ENCODE measurements at regions not wholly inside any gene's neighbourhood (a gene's known extent, or its start where the extent isn't known, plus 50 kb on each side); places are given as distances from the start of the nearest gene placed in this dataset.

DNA sequence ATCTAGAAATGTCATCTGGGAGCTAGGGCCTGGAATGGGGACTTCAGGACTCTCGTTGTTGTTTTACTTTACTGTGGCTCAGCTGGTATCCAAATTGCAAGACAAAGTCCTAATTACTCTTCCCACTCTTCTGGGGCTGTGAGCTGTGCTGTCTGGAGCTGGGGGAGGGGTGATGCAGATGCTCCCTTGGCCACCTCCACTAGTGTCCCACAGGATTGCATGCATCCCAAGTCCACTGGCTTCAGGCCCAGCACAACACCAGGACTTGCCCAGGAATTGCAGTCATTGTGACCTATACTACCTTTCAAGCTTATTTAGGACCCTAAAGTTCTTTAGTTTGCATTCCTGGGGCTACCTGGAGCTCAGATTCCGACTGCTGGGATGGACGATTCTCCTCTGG, 366.1 kb upstream of the FAM47C start:
- Mint-ChIP-seq H3K9me3 (no peaks in the 10 kb centered on the region), H3K4me1 (no peaks in the 10 kb centered on the region), H3K27ac (no peak overlapping the region), H3K36me3 (no peaks in the 10 kb centered on the region), H3K4me3 (no peak overlapping the region), H3K27me3 (ENCODE audit: insufficient read depth, low read depth) (peaks cover 2% of the 10 kb centered on the region)
- Histone ChIP-seq H3K4me1 (no peaks in the 10 kb centered on the region), H3K9ac (no peak overlapping the region), H3K4me3 (no peak overlapping the region), H3K27me3 (no peaks in the 10 kb centered on the region), H4K20me1 (ENCODE audit: low read depth) (no peaks in the 10 kb centered on the region), H3K36me3 (no peaks in the 10 kb centered on the region), H3K79me2 (ENCODE audit: low read depth) (no peaks in the 10 kb centered on the region), H3K4me2 (no peak overlapping the region), H2AFZ (replicated peaks) (no peak overlapping the region), H3K9me3 (ENCODE audit: low read depth) (no peaks in the 10 kb centered on the region), H3F3A (ENCODE audit: low read depth) (no peaks in the 10 kb centered on the region), H3K27ac (no peak overlapping the region)
- DNase-seq (ENCODE audit: low spot score): no peak
- TF ChIP-seq, protein P1, sequence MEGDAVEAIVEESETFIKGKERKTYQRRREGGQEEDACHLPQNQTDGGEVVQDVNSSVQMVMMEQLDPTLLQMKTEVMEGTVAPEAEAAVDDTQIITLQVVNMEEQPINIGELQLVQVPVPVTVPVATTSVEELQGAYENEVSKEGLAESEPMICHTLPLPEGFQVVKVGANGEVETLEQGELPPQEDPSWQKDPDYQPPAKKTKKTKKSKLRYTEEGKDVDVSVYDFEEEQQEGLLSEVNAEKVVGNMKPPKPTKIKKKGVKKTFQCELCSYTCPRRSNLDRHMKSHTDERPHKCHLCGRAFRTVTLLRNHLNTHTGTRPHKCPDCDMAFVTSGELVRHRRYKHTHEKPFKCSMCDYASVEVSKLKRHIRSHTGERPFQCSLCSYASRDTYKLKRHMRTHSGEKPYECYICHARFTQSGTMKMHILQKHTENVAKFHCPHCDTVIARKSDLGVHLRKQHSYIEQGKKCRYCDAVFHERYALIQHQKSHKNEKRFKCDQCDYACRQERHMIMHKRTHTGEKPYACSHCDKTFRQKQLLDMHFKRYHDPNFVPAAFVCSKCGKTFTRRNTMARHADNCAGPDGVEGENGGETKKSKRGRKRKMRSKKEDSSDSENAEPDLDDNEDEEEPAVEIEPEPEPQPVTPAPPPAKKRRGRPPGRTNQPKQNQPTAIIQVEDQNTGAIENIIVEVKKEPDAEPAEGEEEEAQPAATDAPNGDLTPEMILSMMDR (IDR thresholded peaks at IDR 0.05): no peak
- TF ChIP-seq EZH2 (IDR thresholded peaks at IDR 0.05): no peak
- no peak for TF ChIP-seq EZH2phosphoT487 (IDR thresholded peaks at IDR 0.05)

DNA sequence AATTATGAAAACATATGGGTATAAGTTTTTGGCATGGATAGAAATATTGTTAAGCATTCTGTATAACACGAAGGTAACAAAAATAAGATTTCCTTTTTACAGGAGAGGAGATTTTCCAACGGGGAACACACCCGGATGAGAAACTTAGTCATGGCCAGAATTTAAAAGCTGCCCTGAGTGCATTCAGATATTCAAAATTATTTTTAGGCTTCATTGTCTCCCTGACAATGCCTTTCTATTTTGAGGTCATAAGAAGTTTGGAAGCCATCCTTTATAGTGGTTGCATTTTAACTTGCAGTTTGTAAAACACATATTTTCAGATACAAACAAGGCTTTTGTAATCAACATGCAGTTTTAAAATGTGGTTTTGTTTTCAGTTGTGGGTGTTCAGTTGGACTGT, 357.5 kb upstream of the FAM47C start:
- no peak overlapping the region for H3K4me2 ChIP-seq
- no peak overlapping the region for H2AFZ ChIP-seq (replicated peaks)
- no peak overlapping the region for H3K4me3 ChIP-seq
- DNase-seq (ENCODE audit: low spot score): no peak
- no peaks in the 10 kb centered on the region for H3K36me3 ChIP-seq
- H3K9me3 ChIP-seq (ENCODE audit: low read depth): peaks cover 5% of the 10 kb centered on the region
- TF ChIP-seq, protein P1 (IDR thresholded peaks at IDR 0.05): no peak
- no peak for TF ChIP-seq EZH2 (IDR thresholded peaks at IDR 0.05)
- no peak for TF ChIP-seq EZH2phosphoT487 (IDR thresholded peaks at IDR 0.05)
- H3K27me3 ChIP-seq: no peaks in the 10 kb centered on the region
- no peaks in the 10 kb centered on the region for H3K9me3 Mint-ChIP-seq
- H3K4me3 Mint-ChIP-seq: no peak overlapping the region
- H3K9ac ChIP-seq: no peak overlapping the region
- no peak overlapping the region for H3K27ac ChIP-seq
- H3K27ac Mint-ChIP-seq: no peak overlapping the region
- H3K36me3 Mint-ChIP-seq: no peaks in the 10 kb centered on the region
- H3K4me1 ChIP-seq: no peaks in the 10 kb centered on the region
- no peaks in the 10 kb centered on the region for H3F3A ChIP-seq (ENCODE audit: low read depth)
- no peaks in the 10 kb centered on the region for H3K79me2 ChIP-seq (ENCODE audit: low read depth)
- no peaks in the 10 kb centered on the region for H3K4me1 Mint-ChIP-seq
- H4K20me1 ChIP-seq (ENCODE audit: low read depth): no peaks in the 10 kb centered on the region
- H3K27me3 Mint-ChIP-seq (ENCODE audit: insufficient read depth, low read depth): peaks cover 2% of the 10 kb centered on the region

DNA sequence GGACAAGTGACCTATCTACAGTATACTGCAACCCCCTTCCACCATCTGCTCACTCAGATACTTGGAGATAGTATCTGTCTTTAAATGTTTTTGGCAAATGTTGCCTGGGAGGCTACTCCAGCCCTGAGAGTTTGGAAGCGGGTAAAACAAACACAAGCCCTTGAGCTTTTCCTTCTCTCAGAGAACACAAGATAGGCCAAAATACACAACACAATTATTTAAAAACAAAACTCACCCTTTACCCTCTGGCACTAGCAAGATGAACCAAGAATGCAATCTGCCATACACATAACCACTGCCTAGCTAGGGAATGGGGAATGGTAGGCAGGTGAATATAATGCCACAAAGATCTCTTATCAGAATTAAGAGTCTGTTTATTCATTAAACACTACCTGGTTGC, 324.7 kb upstream of the FAM47C start:
- Histone ChIP-seq H3K36me3 (no peaks in the 10 kb centered on the region), H3K9me3 (ENCODE audit: low read depth) (no peaks in the 10 kb centered on the region), H3K27me3 (no peaks in the 10 kb centered on the region), H3K27ac (no peak overlapping the region), H3K9ac (no peak overlapping the region), H3K4me1 (no peaks in the 10 kb centered on the region), H4K20me1 (ENCODE audit: low read depth) (no peaks in the 10 kb centered on the region), H3K79me2 (ENCODE audit: low read depth) (no peaks in the 10 kb centered on the region), H2AFZ (replicated peaks) (no peak overlapping the region), H3K4me2 (no peak overlapping the region), H3K4me3 (no peak overlapping the region), H3F3A (ENCODE audit: low read depth) (no peaks in the 10 kb centered on the region)
- Mint-ChIP-seq H3K4me3 (no peak overlapping the region), H3K27ac (no peak overlapping the region), H3K4me1 (no peaks in the 10 kb centered on the region), H3K36me3 (no peaks in the 10 kb centered on the region), H3K27me3 (ENCODE audit: insufficient read depth, low read depth) (no peaks in the 10 kb centered on the region), H3K9me3 (no peaks in the 10 kb centered on the region)
- TF ChIP-seq EZH2phosphoT487 (IDR thresholded peaks at IDR 0.05) (no peak), EZH2 (IDR thresholded peaks at IDR 0.05) (no peak)
- TF ChIP-seq, protein P1 (IDR thresholded peaks at IDR 0.05): no peak
- DNase-seq (ENCODE audit: low spot score): no peak

DNA sequence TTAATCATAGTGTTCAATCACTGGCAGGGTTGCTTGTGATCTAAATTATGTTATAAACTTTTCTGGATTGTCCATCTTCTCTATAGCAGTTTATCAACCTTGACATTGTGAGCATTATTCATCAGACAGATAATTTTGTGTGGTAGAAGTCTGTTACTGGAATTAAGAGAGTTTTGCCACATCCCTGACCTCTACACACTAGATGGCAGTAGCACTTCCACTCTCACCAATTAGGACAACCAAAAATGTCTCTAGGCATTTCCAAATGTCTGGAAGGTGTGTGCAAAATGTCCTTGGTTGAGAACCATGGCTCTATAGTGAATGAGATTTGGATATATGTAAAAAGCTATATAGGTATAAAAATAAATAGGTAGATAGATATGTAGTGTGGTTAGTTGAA, 324.1 kb upstream of the FAM47C start:
- Mint-ChIP-seq H3K4me1 (no peaks in the 10 kb centered on the region), H3K36me3 (no peaks in the 10 kb centered on the region), H3K9me3 (no peaks in the 10 kb centered on the region), H3K27me3 (ENCODE audit: insufficient read depth, low read depth) (no peaks in the 10 kb centered on the region), H3K4me3 (no peak overlapping the region), H3K27ac (no peak overlapping the region)
- Histone ChIP-seq H3K9ac (no peak overlapping the region), H4K20me1 (ENCODE audit: low read depth) (no peaks in the 10 kb centered on the region), H3F3A (ENCODE audit: low read depth) (no peaks in the 10 kb centered on the region), H3K4me2 (no peak overlapping the region), H3K9me3 (ENCODE audit: low read depth) (no peaks in the 10 kb centered on the region), H3K4me3 (no peak overlapping the region), H3K27ac (no peak overlapping the region), H3K79me2 (ENCODE audit: low read depth) (no peaks in the 10 kb centered on the region), H3K4me1 (no peaks in the 10 kb centered on the region), H3K36me3 (no peaks in the 10 kb centered on the region), H3K27me3 (no peaks in the 10 kb centered on the region), H2AFZ (replicated peaks) (no peak overlapping the region)
- peak; percentile 1 for DNase-seq (ENCODE audit: low spot score)
- no peak for TF ChIP-seq EZH2 (IDR thresholded peaks at IDR 0.05)
- TF ChIP-seq, protein P1 (IDR thresholded peaks at IDR 0.05): peak; percentile 37

All from neural progenitor cell (in vitro differentiated cells).